CD4-positive, alpha-beta T cell treated with Interleukin-1 beta for 1 hour (primary cell): ENCODE measurements at regions not wholly inside any gene's neighbourhood (a gene's known extent, or its start where the extent isn't known, plus 50 kb on each side); places are given as distances from the start of the nearest gene placed in this dataset.
"Not testable (repeated sequence)": the region's sequence is repeated elsewhere in the genome, so short reads cannot be mapped to it uniquely, and the experiment has no call there.

Experiments
- DNase-seq, 2 donors: peaks; one replicate each; pipeline ENCODE4 v3.0.0-alpha.2; 2020 to 2022

DNA sequence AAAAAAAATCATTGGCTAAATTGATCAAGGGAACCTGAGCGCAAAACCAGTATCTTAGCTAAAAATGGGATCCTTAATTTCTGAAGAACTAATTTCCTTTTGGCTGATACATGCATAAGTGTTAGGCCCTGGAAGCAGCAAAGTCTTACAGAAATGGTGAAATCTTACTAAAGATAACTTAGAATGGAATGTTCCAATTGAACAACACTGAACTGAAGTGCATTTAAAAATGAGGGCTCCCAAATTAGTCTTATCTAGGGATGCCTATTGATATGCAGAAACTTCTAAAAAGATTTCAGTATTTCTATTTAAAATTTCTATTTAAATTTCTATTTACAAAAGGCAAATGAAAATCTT, 120.7 kb upstream of the BANK1 start:
- DNase-seq = no peak

DNA sequence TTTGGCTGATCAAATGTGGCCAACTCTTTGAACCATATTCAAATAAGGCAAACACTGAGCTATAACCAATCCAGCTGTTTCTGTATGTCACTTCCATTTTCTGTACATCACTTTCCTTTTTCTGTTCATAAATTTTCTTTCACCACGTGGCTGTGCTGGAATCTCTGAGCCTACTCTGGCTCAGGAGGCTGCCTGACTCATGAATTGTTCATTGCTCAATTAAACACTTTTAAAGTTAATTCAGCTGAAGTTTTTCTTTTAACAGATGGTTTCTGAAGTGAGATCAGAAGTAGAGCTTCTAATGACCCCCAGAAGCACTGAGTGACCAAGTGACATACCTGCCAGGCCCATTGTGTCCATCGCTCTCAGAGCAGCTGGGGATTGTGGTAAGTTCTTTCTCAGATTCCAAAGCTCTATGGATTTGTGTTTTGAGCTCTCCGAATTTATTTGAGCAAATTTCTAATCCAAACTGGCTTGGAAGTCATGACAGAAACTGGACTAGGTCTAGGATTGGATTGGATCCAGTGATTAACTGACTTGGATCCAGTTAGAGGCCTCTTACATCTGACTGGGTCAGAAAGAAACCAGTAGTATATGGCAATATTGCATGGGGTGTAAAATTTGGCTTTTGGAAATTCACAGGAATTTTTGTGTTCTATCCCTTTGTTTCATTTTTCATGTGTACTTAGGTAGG, 121.2 kb upstream of the BANK1 start:
- no peak for DNase-seq

GRCh38 chr4:101667348-101667747, 123.2 kb upstream of the BANK1 start:
- DNase-seq = no peak

- no peak for DNase-seq
Observed at GRCh38 chr4:101660607-101661006, 129.9 kb upstream of the BANK1 start.

DNA sequence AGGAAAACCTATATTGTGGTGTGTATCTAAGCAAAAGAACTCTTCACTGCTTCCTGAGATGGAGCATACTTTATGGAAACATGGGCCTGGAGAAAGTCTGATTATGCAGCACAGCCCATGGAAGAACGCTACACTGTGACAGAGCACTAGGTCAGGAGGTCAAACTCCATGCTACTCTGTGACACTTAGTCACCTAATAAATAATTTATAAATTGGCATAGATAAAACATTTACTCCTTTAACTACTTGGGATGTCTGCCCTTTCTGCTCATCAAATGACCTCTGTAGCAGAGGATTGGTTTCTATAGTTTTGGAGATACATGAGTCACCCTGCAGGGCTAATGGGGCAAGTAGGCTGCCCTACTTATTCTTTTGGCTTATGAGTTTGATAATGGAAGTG, 134.7 kb upstream of the BANK1 start:
- no peak for DNase-seq

- no peak for DNase-seq
Observed at GRCh38 chr4:101655005-101655404, 135.5 kb upstream of the BANK1 start.

GRCh38 chr4:101651778-101652177, 138.8 kb upstream of the BANK1 start:
- DNase-seq = no peak

- no peak for DNase-seq
Observed at GRCh38 chr4:101649790-101650515, 140.6 kb upstream of the BANK1 start.

GRCh38 chr4:101647710-101648034, 142.9 kb upstream of the BANK1 start:
- no peak for DNase-seq

GRCh38 chr4:101644516-101644915, 146.0 kb upstream of the BANK1 start:
- no peak for DNase-seq

- DNase-seq = no peak
Observed at GRCh38 chr4:101643186-101643837, 147.2 kb upstream of the BANK1 start.

DNA sequence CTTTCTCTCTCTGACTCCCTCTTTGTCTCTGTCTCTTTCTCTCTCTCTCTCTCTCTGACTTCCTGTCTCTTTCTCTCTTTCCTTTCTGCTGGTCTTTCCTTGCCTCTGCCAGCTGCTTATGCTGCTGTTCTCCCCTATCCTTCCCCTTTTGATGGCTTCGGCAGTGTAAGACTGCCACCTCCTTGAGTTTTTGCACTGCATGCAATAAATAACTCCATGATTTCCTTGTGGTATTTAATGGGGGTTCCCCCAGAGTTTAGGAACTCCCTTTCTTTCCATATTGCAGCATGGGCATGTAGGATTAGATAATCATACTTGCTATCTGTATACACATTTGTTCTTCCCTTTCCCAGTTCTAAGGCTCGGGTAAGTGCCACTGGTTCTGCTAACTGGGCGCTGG, 157.8 kb upstream of the BANK1 start:
- DNase-seq = not testable (repeated sequence)

DNA sequence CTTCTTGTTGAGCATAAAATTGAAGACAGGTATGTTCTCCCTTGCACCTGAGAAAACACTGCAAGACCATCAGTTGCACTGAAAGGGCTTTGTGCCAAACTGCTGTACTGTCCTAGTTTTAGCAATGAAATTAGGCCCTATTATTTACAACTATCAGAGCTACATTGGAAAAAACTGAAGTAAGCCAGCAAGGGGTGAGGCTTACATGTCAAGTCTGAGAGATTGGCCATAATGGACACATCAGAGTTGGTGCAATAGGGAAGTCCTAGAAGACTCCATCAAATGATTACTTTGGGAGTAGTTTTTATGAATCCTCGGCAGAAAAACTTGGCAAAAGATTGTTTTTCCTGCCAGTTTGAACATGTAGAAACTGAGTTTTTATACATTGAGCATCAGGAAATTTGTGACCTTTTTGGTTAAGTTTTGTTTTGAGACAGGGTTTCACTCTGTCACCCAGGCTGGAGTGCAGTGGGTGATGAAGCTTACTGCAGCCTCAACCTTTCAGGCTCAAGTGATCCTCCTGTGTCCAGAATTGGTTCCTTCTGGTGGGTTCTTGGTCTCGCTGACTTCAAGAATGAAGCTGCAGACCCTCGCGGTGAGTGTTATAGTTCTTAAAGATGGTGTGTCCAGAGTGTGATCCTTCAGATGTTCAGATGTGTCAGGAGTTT, 160.1 kb upstream of the BANK1 start:
- DNase-seq = no peak

DNA sequence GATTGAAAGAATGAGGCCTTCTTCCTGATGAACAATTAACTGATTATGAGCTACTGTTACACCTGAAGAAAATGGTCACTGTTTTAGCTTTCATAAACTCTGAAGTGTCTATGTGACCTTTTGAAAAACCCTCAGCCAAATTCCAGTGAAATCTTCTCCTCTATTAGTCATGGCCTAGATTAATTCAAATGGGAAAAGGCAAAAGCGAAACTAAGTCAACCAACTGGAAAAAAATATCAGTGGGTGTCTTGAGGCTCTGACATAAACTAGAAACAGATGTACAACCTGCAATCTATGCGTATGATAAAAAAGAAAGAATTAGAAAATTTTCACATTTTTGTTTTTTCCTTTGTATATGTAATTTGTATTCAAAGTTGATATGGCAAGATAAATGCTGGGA, 169.4 kb upstream of the BANK1 start:
- no peak for DNase-seq

DNA sequence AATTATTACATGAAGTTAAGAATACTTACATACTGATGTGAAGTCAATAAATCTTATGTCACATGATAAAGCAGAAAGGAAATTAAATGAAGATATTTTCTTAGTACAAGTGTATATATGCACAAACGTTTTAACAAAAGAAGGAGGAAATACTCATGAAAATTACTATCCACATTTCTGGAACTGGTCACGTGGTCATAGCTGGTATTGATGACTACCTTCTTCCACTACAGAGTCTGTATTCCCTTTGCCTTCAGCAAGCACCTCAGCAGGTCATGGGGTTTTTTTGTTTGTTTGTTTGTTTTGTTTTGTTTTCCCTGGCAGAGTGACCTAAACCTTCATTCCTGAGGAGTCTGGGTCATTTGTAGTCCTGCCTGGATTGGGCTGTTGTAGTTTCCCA, 174.9 kb upstream of the BANK1 start:
- no peak for DNase-seq

GRCh38 chr4:101606989-101607388, 183.5 kb upstream of the BANK1 start:
- DNase-seq = not testable (repeated sequence)

DNA sequence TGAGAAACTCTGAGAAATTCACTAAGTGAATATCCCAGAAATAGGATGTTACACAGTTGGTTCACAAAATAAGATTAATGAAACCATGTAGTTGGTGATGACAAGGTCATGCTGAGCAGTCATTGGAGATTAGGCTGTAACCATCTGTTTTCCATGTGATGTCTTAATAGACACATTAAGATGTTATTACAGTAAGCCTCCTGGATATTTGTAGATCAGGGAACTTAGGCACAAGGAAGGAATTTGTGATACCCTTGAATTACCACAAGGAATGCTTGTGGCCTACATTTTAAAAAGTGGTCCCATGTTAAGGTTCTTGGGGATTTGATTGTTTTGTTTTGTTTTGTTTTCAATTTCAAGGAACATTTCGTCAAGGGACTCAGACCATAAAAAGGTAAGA, 185.6 kb upstream of the BANK1 start:
- no peak for DNase-seq

DNA sequence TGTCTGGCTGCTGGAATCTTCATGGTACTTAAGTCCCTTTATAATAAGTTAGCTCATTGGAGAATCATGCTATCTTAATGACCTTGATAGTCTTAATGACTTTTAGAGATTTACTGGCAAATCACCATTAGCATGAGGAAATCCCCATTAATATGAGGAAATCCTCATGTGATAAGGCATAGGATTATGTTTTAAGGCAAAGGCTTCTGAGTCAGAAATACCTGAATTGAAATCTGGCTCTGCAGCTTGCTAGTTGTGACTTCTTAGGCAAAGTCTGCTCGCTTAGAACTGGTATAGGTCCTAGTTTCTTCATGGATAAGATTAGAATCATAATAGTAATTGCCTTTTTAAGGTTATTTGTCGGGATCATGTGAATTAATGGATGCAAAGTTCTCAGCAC, 190.2 kb upstream of the BANK1 start:
- no peak for DNase-seq

DNA sequence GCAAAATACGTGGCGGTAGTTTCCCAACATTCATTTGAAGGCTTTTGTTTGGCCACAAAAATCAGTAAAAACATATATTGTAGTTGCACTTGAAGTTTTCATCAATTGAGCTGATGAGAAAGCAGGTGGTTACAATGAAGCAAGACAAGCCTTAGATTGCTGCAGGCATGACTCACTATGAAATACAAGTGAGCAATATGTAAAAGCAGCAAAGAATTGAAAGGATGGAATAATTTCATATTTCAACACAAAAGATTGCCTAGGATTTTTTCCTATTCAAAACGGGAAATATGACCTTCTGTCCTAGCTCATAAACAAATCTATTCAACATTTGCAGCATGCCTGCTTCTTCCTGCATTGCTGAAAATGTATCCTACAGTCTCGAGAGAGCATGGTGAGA, 190.9 kb upstream of the BANK1 start:
- no peak for DNase-seq

- peak in 1 of 2 donors; percentile 51 for DNase-seq
Observed at GRCh38 chr4:101596781-101597552, 193.6 kb upstream of the BANK1 start.

DNA sequence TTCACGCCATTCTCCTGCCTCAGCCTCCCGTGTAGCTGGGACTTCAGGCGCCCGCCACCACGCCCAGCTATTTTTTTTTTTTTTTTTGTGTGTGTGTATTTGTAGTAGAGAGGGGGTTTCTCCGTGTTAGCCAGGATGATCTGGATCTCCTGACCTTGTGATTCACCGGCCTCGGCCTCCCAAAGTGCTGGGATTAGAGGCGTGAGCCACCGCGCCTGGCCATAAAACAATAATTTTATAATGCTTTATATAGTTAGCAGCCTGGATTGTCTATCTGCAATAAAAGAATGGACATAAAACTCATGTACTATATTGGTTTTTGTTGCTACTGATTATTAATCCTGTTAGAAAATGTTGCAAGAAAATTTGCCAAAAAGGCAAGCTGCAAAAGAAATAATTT, 195.9 kb upstream of the BANK1 start:
- no peak for DNase-seq

GRCh38 chr4:101593666-101594065, 196.9 kb upstream of the BANK1 start:
- DNase-seq = no peak

GRCh38 chr4:101584306-101584705, 206.2 kb upstream of the BANK1 start:
- DNase-seq = no peak
